Testis (tissue), 2 donors: ENCODE measurements at regions not wholly inside any gene's neighbourhood (a gene's known extent, or its start where the extent isn't known, plus 50 kb on each side); places are given as distances from the start of the nearest gene placed in this dataset.

Experiments
- POLR2A ChIP-seq: fragments of 450-650 bp; IDR thresholded peaks from one replicate; pipeline ENCODE4 v1.6.1; 2017; ENCODE audit warnings: antibody characterized with exemption, mild to moderate bottlenecking, moderate library complexity
- TF ChIP-seq, protein P1 (sequence below), 3 experiments: fragments of 450-650 bp in 2 of 3; fragments of 200-600 bp in 1 of 3; sonication (generic) in 1 of 3; IDR thresholded peaks; one replicate each; pipeline ENCODE4 v1.5.1; 2016 to 2019; ENCODE audit warnings: antibody characterized with exemption in 3 of 3, mild to moderate bottlenecking in 2 of 3, moderate library complexity in 1 of 3

GRCh38 chr13:97588993-97589392 lies 155.0 kb downstream of the RAP2A start:
- TF ChIP-seq, protein P1, sequence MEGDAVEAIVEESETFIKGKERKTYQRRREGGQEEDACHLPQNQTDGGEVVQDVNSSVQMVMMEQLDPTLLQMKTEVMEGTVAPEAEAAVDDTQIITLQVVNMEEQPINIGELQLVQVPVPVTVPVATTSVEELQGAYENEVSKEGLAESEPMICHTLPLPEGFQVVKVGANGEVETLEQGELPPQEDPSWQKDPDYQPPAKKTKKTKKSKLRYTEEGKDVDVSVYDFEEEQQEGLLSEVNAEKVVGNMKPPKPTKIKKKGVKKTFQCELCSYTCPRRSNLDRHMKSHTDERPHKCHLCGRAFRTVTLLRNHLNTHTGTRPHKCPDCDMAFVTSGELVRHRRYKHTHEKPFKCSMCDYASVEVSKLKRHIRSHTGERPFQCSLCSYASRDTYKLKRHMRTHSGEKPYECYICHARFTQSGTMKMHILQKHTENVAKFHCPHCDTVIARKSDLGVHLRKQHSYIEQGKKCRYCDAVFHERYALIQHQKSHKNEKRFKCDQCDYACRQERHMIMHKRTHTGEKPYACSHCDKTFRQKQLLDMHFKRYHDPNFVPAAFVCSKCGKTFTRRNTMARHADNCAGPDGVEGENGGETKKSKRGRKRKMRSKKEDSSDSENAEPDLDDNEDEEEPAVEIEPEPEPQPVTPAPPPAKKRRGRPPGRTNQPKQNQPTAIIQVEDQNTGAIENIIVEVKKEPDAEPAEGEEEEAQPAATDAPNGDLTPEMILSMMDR (IDR thresholded peaks at IDR 0.05): no peak
- no peak for TF ChIP-seq POLR2A
